A172 (cell line): ENCODE measurements at regions not wholly inside any gene's neighbourhood (a gene's known extent, or its start where the extent isn't known, plus 50 kb on each side); places are given as distances from the start of the nearest gene placed in this dataset.
"Not testable (repeated sequence)": the region's sequence is repeated elsewhere in the genome, so short reads cannot be mapped to it uniquely, and the experiment has no call there.

Source experiments
- DNase-seq: peaks from one replicate; pipeline ENCODE4 v3.0.0-alpha.2; 2015; ENCODE audit warnings: low spot score

- DNase-seq: no peak
These were observed 186.5 kb upstream of the ID2 start for GRCh38 chr2:8495189-8495989.

- DNase-seq: no peak
These were observed 185.8 kb upstream of the ID2 start for GRCh38 chr2:8496079-8496478.

- DNase-seq: no peak
These were observed 185.2 kb upstream of the ID2 start for GRCh38 chr2:8496617-8497016.

GRCh38 chr2:8498994-8499393 lies 182.9 kb upstream of the ID2 start:
- no peak for DNase-seq

- no peak for DNase-seq
These were observed 181.5 kb upstream of the ID2 start for GRCh38 chr2:8500124-8501054.

GRCh38 chr2:8501061-8501720 lies 180.7 kb upstream of the ID2 start:
- DNase-seq: no peak

GRCh38 chr2:8502316-8502715 lies 179.5 kb upstream of the ID2 start:
- no peak for DNase-seq

- DNase-seq: no peak
These were observed 176.4 kb upstream of the ID2 start for GRCh38 chr2:8505311-8505920.

- DNase-seq: no peak
These were observed 175.1 kb upstream of the ID2 start for GRCh38 chr2:8506746-8507145.

- DNase-seq: no peak
These were observed 173.1 kb upstream of the ID2 start for GRCh38 chr2:8508766-8509165.

- DNase-seq: no peak
These were observed 172.2 kb upstream of the ID2 start for GRCh38 chr2:8509621-8510020.

GRCh38 chr2:8510055-8510454 lies 171.8 kb upstream of the ID2 start:
- DNase-seq: not testable (repeated sequence)

- DNase-seq: no peak
These were observed 171.3 kb upstream of the ID2 start for GRCh38 chr2:8510519-8510918.

- peak; percentile 77 for DNase-seq
These were observed 169.8 kb upstream of the ID2 start for GRCh38 chr2:8511868-8512612.

- DNase-seq: no peak
These were observed 168.1 kb upstream of the ID2 start for GRCh38 chr2:8513601-8514273.

GRCh38 chr2:8514274-8514662 lies 167.6 kb upstream of the ID2 start:
- DNase-seq: no peak

- no peak for DNase-seq
These were observed 166.8 kb upstream of the ID2 start for GRCh38 chr2:8514796-8515758.

GRCh38 chr2:8515864-8516533 lies 165.9 kb upstream of the ID2 start:
- no peak for DNase-seq
